RWPE2 (cell line): ENCODE measurements at regions not wholly inside any gene's neighbourhood (a gene's known extent, or its start where the extent isn't known, plus 50 kb on each side); places are given as distances from the start of the nearest gene placed in this dataset.

Source experiments
- ATAC-seq: fragments of 200-7000 bp; cut with Tn5 transposase; 3 replicates; pipeline ENCODE4 v1.9.1; 2021; ENCODE audit warnings: low read depth
- DNase-seq: peaks from one replicate; pipeline ENCODE4 v3.0.0-alpha.2; 2020; ENCODE audit warnings: low spot score
- H3K27ac ChIP-seq: fragments of 450-650 bp; 2 replicates; pipeline ENCODE4 v1.5.1; 2017; ENCODE audit warnings: mild to moderate bottlenecking; ENCODE audit not compliant: poor library complexity, severe bottlenecking
- H3K27me3 ChIP-seq: fragments of 250-450 bp; sonication (Bioruptor Pico); 2 replicates; pipeline ENCODE4 v1.5.1; 2021; ENCODE audit warnings: mild to moderate bottlenecking, moderate library complexity; ENCODE audit not compliant: insufficient read depth, poor library complexity, severe bottlenecking
- H3K36me3 ChIP-seq: fragments of 250-450 bp; sonication (Bioruptor Pico); 2 replicates; pipeline ENCODE4 v1.5.1; 2020; ENCODE audit warnings: low read depth, mild to moderate bottlenecking, moderate library complexity
- H3K4me1 ChIP-seq: fragments of 250-450 bp; sonication (Bioruptor Pico); 2 replicates; pipeline ENCODE4 v1.5.1; 2021; ENCODE audit warnings: mild to moderate bottlenecking, moderate library complexity; ENCODE audit not compliant: insufficient read depth, poor library complexity, severe bottlenecking
- H3K4me3 ChIP-seq: fragments of 250-450 bp; sonication (Bioruptor Pico); 2 replicates; pipeline ENCODE4 v1.5.1; 2021; ENCODE audit warnings: mild to moderate bottlenecking, moderate library complexity; ENCODE audit not compliant: severe bottlenecking
- H3K9me3 ChIP-seq: fragments of 250-450 bp; sonication (Bioruptor Pico); 2 replicates; pipeline ENCODE4 v1.5.1; 2021; ENCODE audit warnings: mild to moderate bottlenecking, moderate library complexity; ENCODE audit not compliant: severe bottlenecking
- CTCF ChIP-seq: fragments of 450-650 bp; IDR thresholded peaks from one replicate; pipeline ENCODE4 v1.5.1; 2017; ENCODE audit warnings: mild to moderate bottlenecking, moderate library complexity; ENCODE audit not compliant: poor library complexity, severe bottlenecking

- ATAC-seq (no peak), DNase-seq (no peak)
Observed at GRCh38 chr13:84082462-84082861, 200.2 kb upstream of the SLITRK1 start.

GRCh38 chr13:84080748-84081530, 198.7 kb upstream of the SLITRK1 start:
- TF ChIP-seq CTCF = no peak
- no peak overlapping the region for H3K27ac ChIP-seq
- H3K4me3 ChIP-seq = no peak overlapping the region
- H3K36me3 ChIP-seq = no peaks in the 10 kb centered on the region
- no peaks in the 10 kb centered on the region for H3K9me3 ChIP-seq
- no peaks in the 10 kb centered on the region for H3K27me3 ChIP-seq
- DNase-seq (no peak), ATAC-seq (no peak)
- no peaks in the 10 kb centered on the region for H3K4me1 ChIP-seq

More at GRCh38 chr13:84082462-84082861, 200.2 kb upstream of the SLITRK1 start:
- TF ChIP-seq CTCF = no peak
- Histone ChIP-seq H3K27me3 (no peaks in the 10 kb centered on the region), H3K9me3 (no peaks in the 10 kb centered on the region), H3K36me3 (no peaks in the 10 kb centered on the region), H3K4me3 (no peak overlapping the region), H3K27ac (no peak overlapping the region), H3K4me1 (no peaks in the 10 kb centered on the region)

GRCh38 chr13:84077271-84077670, 195.0 kb upstream of the SLITRK1 start:
- Histone ChIP-seq H3K27ac (no peak overlapping the region), H3K4me3 (no peak overlapping the region), H3K9me3 (no peaks in the 10 kb centered on the region), H3K27me3 (no peaks in the 10 kb centered on the region), H3K36me3 (no peaks in the 10 kb centered on the region), H3K4me1 (no peaks in the 10 kb centered on the region)
- ATAC-seq (no peak), DNase-seq (no peak)
- no peak for TF ChIP-seq CTCF

- TF ChIP-seq CTCF = no peak
- no peak for DNase-seq
- ATAC-seq = no peak
Observed at GRCh38 chr13:84076280-84076679, 194.0 kb upstream of the SLITRK1 start.

GRCh38 chr13:84050536-84050935, 168.3 kb upstream of the SLITRK1 start:
- Histone ChIP-seq H3K27ac (no peak overlapping the region), H3K27me3 (no peaks in the 10 kb centered on the region), H3K4me3 (no peak overlapping the region), H3K36me3 (no peaks in the 10 kb centered on the region), H3K4me1 (no peaks in the 10 kb centered on the region), H3K9me3 (no peaks in the 10 kb centered on the region)
- DNase-seq = no peak
- no peak for ATAC-seq
- TF ChIP-seq CTCF = no peak

More at GRCh38 chr13:84076280-84076679, 194.0 kb upstream of the SLITRK1 start:
- Histone ChIP-seq H3K27ac (no peak overlapping the region), H3K36me3 (no peaks in the 10 kb centered on the region), H3K4me3 (no peak overlapping the region), H3K9me3 (no peaks in the 10 kb centered on the region), H3K27me3 (no peaks in the 10 kb centered on the region), H3K4me1 (no peaks in the 10 kb centered on the region)
